Chondrocyte (in vitro differentiated cells): ENCODE measurements at regions not wholly inside any gene's neighbourhood (a gene's known extent, or its start where the extent isn't known, plus 50 kb on each side); places are given as distances from the start of the nearest gene placed in this dataset.

Experiments used
- DNase-seq: peaks from one replicate; pipeline ENCODE4 v3.0.0; 2021; ENCODE audit warnings: mixed read lengths, low spot score
- H3K27ac Mint-ChIP-seq: one replicate; pipeline ENCODE4 v1.8.0; 2021; ENCODE audit warnings: mild to moderate bottlenecking, moderate library complexity, mixed read lengths; ENCODE audit not compliant: unreplicated experiment
- H3K27me3 Mint-ChIP-seq: 2 replicates; pipeline ENCODE4 v1.8.0; 2021; ENCODE audit warnings: low read depth, mixed read lengths
- H3K36me3 Mint-ChIP-seq: 2 replicates; pipeline ENCODE4 v1.8.0; 2021; ENCODE audit warnings: low read depth, mixed read lengths
- H3K4me1 Mint-ChIP-seq: 2 replicates; pipeline ENCODE4 v1.8.0; 2021; ENCODE audit warnings: low read depth, mild to moderate bottlenecking, mixed read lengths
- H3K4me3 Mint-ChIP-seq: one replicate; pipeline ENCODE4 v1.8.0; 2021; ENCODE audit warnings: mild to moderate bottlenecking, moderate library complexity, mixed read lengths; ENCODE audit not compliant: unreplicated experiment
- H3K9me3 Mint-ChIP-seq: 2 replicates; pipeline ENCODE4 v1.8.0; 2021; ENCODE audit warnings: low read depth, mixed read lengths
- CTCF ChIP-seq: fragments of 200-600 bp; sonication (generic); IDR thresholded peaks from 2 replicates; pipeline ENCODE4 v1.5.0; 2021; ENCODE audit warnings: antibody characterized with exemption, mild to moderate bottlenecking, moderate library complexity

- H3K4me3 Mint-ChIP-seq = no peak overlapping the region
- H3K27me3 Mint-ChIP-seq = peaks cover 3% of the 10 kb centered on the region
- no peaks in the 10 kb centered on the region for H3K9me3 Mint-ChIP-seq
- H3K27ac Mint-ChIP-seq = no peak overlapping the region
- TF ChIP-seq CTCF = no peak
- no peaks in the 10 kb centered on the region for H3K36me3 Mint-ChIP-seq
- DNase-seq = no peak
- H3K4me1 Mint-ChIP-seq = no peaks in the 10 kb centered on the region
Observed at GRCh38 chr14:26863736-26864135, 265.9 kb upstream of the NOVA1 start.

GRCh38 chr14:26866721-26867120 lies 268.9 kb upstream of the NOVA1 start:
- Mint-ChIP-seq H3K9me3 (no peaks in the 10 kb centered on the region), H3K4me1 (no peaks in the 10 kb centered on the region), H3K27me3 (no peaks in the 10 kb centered on the region), H3K4me3 (no peak overlapping the region), H3K36me3 (no peaks in the 10 kb centered on the region), H3K27ac (no peak overlapping the region)
- TF ChIP-seq CTCF = no peak
- DNase-seq = no peak

- no peak for DNase-seq
- no peaks in the 10 kb centered on the region for H3K27me3 Mint-ChIP-seq
Observed at GRCh38 chr14:26867171-26867757, 269.4 kb upstream of the NOVA1 start.

GRCh38 chr14:26870096-26870495 lies 272.3 kb upstream of the NOVA1 start:
- H3K4me1 Mint-ChIP-seq = no peaks in the 10 kb centered on the region
- H3K27ac Mint-ChIP-seq = no peak overlapping the region
- no peak for TF ChIP-seq CTCF
- H3K4me3 Mint-ChIP-seq = no peak overlapping the region
- no peaks in the 10 kb centered on the region for H3K9me3 Mint-ChIP-seq
- H3K27me3 Mint-ChIP-seq = peaks cover 2% of the 10 kb centered on the region
- no peak for DNase-seq
- no peaks in the 10 kb centered on the region for H3K36me3 Mint-ChIP-seq

More at GRCh38 chr14:26867171-26867757, 269.4 kb upstream of the NOVA1 start:
- no peak for TF ChIP-seq CTCF
- Mint-ChIP-seq H3K4me1 (no peaks in the 10 kb centered on the region), H3K36me3 (no peaks in the 10 kb centered on the region), H3K9me3 (no peaks in the 10 kb centered on the region), H3K4me3 (no peak overlapping the region), H3K27ac (no peak overlapping the region)

GRCh38 chr14:26870722-26871617 lies 273.1 kb upstream of the NOVA1 start:
- DNase-seq = no peak
- H3K36me3 Mint-ChIP-seq = no peaks in the 10 kb centered on the region
- no peaks in the 10 kb centered on the region for H3K9me3 Mint-ChIP-seq
- TF ChIP-seq CTCF = no peak
- H3K4me1 Mint-ChIP-seq = no peaks in the 10 kb centered on the region
- H3K4me3 Mint-ChIP-seq = no peak overlapping the region
- H3K27me3 Mint-ChIP-seq = peaks cover 2% of the 10 kb centered on the region
- H3K27ac Mint-ChIP-seq = no peak overlapping the region
